ENCODE measurements at regions not wholly inside any gene's neighbourhood (a gene's known extent, or its start where the extent isn't known, plus 50 kb on each side); places are given as distances from the start of the nearest gene placed in this dataset.

DNA sequence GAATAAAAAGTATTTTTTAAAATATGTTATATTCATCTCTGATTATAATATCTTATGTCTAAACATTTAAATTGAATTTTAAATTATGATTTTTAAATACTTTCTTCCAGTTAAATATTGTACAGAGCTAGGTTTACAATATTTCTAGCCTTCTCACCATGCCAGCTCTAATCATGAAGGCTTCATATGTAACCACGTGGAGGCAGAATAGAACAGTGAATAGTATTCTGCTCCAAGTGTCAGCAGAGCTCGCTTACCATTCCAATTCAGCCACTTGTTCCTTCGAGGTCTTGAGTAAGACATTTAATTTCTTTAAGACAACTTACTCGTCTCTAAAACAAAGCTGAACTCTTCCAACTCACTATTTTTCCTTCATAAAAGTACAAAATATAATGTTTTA is 871.8 kb downstream of the SUCLG1 start:
- TF ChIP-seq, protein P1, sequence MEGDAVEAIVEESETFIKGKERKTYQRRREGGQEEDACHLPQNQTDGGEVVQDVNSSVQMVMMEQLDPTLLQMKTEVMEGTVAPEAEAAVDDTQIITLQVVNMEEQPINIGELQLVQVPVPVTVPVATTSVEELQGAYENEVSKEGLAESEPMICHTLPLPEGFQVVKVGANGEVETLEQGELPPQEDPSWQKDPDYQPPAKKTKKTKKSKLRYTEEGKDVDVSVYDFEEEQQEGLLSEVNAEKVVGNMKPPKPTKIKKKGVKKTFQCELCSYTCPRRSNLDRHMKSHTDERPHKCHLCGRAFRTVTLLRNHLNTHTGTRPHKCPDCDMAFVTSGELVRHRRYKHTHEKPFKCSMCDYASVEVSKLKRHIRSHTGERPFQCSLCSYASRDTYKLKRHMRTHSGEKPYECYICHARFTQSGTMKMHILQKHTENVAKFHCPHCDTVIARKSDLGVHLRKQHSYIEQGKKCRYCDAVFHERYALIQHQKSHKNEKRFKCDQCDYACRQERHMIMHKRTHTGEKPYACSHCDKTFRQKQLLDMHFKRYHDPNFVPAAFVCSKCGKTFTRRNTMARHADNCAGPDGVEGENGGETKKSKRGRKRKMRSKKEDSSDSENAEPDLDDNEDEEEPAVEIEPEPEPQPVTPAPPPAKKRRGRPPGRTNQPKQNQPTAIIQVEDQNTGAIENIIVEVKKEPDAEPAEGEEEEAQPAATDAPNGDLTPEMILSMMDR (IDR thresholded peaks at IDR 0.05): no peak
- no peak for TF ChIP-seq ZFX (IDR thresholded peaks at IDR 0.05; ENCODE audit: borderline replicate concordance)

Measured in 22Rv1 (cell line).